ENCODE measurements at regions not wholly inside any gene's neighbourhood (a gene's known extent, or its start where the extent isn't known, plus 50 kb on each side); places are given as distances from the start of the nearest gene placed in this dataset.
A peak's percentile ranks its signal among the peaks of the same experiment; 100 is the strongest.
"Not testable (repeated sequence)": the region's sequence is repeated elsewhere in the genome, so short reads cannot be mapped to it uniquely, and the experiment has no call there.

DNA sequence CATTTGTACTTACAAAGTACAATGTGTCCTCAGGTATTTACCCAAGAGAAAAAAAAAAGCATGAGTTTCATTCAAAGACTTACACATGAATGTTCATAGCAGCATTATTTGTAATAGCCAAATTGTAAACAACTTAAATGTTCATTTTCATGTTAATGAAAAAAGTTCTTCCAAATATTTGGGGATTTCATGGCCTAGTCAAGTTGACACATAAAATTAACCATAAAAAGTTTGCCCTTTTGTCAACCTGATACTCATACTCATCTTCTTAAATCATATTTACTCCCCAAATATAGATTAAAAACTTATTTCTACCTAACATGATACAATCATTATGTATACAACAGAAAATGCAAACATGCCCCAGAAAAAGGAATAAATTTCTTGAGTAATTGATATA, 112.5 kb upstream of the EMCN start:
- DNase-seq, result no peak

DNA sequence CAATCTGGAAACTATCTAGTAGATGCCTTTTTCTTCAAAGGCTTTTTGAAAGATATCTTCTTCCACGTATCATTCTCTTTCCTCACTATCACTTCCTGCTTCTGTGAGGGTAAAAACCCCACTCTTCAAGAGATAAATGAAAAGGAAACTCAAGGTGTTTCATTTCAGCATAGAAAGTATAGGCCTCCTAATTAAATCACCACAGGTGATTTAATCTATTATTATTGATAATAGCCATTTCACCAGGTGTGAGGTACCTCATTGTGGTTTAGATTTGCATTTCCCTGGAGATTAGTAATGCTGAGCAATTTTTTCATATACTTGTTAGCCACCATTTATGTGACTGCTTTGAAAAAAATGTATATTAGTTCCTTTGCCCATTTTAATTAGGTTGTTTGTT, 92.0 kb upstream of the EMCN start:
- DNase-seq, result no peak

DNA sequence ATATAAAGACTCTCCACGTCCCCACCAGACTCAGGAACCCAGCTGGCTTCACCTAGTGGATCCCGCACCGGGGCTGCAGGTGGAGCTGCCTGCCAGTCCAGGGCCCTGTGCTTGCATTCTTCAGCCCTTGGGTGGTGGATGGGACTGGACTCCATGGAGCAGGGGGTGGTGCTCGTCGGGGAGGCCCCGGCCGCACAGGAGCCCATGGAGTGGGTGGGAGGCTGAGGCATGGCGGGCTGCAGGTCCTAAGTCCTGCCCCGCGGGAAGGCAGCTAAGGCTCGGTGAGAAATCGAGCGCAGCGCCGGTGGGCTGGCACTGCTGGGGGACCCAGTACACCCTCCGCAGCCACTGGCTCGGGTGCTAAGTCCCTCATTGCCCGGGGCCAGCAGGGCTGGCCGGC, 90.8 kb upstream of the EMCN start:
- DNase-seq, result not testable (repeated sequence)

DNA sequence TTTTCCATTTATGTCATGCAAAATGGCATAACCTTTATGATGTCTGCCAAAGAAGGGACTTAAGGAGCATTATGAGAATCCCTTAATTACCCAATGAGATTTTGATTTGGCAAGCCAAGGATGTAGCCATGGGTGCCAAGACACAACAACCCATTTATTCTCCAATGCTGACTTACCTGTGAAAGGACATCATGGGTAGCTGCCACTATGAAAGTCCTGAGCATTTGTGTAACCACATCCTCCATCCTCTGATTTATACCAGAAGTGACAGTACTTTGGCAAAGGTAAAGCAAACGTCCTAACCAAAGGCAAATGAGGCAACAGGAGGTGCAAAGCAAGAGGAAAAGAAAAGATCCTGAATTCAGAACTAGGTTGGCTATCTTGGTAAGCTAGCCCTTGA, 87.3 kb upstream of the EMCN start:
- no peak for DNase-seq

DNA sequence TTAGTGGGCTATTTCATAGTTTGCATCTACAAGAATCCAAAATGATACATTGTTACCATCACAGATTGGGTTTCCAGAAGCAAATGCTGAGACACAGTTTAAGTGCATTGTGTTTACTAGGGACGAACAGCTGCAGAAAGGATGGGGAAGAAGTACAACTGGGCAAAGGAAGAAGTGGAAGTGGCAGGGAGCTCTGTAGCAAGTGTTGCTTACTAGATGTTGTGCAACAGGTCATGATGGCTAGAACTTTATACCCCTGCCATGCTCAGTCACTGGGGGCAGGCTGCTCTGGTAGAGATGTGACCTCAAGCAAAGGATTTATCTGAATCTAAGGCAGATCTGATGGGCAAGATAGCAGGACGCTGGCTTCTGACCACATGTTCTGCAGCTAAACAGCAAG, 76.1 kb upstream of the EMCN start:
- no peak for DNase-seq

DNA sequence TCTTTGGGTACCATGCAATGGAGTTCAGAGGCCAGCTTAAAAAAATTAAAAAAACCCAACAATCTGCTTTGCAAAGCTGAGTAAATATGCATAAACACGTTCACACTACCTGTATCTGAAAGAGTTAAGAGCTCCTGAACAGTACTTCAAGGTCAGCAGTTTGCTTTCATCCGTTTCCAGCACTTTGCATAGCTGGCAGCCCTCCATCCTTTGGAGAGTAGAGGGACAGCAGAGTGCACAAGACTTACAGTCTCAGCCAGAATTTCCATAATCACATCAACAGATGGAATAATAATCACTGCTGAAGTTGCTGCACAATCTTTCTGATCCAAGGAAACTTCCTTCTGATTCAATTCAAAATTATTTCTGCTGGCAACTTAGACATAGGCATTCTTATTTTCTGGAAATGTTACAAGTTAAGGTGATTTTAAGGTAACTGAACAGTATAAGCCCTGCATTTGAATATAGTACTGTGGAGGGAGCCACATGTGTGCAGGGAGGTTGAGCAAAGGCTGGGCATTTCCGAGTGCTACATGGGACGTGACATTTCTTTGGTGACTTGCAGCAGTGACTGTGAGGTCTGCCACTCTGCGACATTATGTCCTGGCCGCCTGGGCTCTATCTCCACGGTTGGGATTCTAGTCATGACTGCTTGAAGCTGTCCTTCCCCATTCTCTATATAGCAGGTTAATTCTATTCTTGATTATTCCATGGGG, 73.5 kb upstream of the EMCN start:
- no peak for DNase-seq

DNA sequence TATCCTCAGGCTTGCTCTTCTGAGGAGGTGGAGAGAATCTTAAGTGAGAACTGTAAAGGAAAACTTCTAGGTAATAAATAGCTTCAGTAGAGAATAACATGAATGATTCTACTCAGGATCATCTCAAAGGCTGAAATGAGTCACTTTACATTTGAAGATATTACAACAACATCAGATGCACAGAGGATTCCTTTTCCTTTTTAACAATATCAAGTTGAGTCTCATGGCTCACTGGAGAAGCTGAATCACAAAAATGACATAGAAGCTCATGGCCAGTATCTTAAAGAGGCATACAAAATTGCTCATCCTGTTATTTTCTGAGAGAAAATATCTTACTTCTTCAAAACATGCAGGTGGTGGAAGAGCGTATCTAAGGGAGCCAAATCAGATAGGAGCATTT, 72.5 kb upstream of the EMCN start:
- DNase-seq, result no peak

DNA sequence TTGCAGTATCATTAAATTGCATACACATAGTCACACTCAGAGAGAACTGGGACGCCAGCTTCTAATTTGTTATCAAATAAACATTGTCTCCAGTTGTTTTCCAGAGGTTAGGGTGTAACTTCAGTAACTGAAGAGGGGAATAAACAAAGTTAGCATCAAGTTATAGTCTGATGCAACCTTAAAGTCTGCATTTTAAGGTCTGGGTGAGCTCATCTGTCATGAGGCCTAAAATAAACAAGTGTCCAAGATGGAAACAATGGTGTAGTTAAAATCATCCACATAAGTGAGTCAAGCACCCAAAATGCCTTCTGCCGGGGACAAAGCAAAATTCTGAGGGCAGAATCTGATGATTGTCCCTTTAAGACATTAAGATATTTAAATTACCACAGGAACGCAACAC, 70.3 kb upstream of the EMCN start:
- no peak for DNase-seq

DNA sequence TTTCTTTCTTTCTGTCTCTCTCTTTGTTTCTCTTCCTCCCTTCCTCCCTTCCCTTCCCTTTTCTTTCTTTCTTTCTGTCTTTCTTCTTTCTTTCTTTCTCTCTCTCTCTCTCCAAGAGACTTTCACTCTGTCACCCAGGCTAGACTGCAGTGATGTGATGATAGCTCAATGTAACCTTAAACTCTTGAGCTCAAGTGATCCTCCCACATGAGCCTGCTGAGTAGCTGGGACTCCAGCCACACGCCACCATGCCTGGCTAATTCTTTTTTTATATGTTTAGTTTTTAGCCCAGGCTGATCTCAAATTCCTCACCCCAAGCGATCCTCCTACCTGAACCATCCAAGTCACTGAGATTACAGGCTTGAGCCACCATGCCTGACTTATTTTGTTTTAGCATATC, 64.3 kb upstream of the EMCN start:
- DNase-seq, result no peak

DNA sequence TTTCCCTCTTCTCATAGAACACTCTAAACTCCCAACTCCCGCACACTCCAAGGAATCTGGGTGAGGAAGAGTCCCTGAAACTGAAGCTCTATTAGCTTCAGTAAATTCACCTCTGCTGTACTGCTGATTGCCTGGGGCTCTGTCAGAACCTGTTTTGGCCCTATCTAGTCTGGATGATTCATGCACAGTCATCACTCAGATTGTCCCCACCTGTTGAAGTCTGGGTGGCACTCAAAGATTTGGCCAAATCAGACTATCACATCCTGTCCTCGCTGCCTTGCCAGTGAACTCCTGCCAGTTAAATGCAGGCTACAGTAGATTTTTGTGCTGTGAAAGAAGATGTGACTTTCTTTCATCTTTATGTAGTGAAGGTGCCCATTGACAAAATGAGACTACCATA, 63.5 kb upstream of the EMCN start:
- no peak for DNase-seq

DNA sequence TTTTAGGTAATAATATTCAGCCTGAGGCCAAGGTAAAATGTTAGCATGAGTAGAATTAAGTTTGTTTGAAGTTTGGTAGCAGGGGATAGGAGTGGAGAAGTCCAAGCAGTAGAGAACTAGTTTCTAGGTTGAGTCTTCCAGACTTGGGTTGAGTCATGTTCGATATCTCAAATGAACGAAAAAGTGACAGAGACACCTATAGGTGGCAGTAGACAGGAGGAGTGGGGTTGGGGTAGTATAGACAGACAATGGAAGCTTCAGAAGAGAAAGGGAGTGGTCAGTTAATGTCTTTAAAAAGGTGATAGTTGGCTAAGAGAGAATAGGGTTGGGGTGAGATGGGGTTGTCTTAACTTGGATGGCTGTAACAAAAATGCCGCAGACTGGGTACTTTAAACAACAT, 58.7 kb upstream of the EMCN start:
- DNase-seq, result no peak

DNA sequence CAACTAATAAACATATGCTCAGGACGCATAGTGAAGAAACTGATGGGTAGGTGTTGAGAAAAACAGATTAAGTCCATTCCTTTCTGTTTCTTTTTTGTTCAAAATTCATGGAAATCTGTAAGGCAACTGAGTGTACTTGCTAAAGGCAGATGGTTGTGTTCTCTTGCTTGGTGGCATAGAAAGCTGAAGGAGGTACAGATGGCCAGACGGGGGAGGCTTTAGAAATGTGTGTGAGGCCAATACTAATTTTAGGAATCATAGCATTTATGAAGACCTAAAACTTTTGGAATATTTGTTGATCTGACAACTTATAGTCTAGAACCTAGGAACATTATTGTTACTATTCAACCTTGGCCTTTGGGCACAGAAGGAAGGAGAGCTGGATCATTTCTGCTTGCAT, 56.8 kb upstream of the EMCN start:
- no peak for DNase-seq

DNA sequence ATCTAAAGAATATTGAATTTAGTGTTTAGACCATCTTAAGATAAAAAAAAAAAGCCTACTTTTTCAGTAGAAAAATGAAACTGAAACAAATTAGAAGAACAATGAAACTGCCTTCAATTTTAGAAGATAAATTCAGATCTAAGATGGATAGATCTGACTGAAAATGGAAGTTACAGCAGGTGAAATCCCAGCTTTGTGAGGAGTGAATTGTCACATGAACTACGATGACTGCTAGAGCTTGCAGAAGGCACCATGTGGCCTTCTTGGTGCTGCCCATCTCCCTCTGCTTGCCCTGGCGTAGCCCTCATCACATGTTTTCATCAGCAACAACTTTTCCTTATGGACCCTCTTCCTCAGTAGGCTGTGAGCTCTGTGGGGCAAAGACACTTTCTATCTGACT, 51.4 kb upstream of the EMCN start:
- peak; percentile 29 for DNase-seq
